Nephron (organoid): ENCODE measurements at regions not wholly inside any gene's neighbourhood (a gene's known extent, or its start where the extent isn't known, plus 50 kb on each side); places are given as distances from the start of the nearest gene placed in this dataset.

ENCODE experiments used
- H3K27ac Mint-ChIP-seq, 3 experiments: 2 replicates each; pipeline ENCODE4 v1.8.0; 2020; ENCODE audit warnings: mixed read lengths in 3 of 3, mild to moderate bottlenecking in 2 of 3, moderate library complexity in 1 of 3
- H3K27me3 Mint-ChIP-seq: 2 replicates; pipeline ENCODE4 v1.8.0; 2021; ENCODE audit warnings: low read depth, mild to moderate bottlenecking, moderate library complexity, mixed read lengths
- H3K36me3 Mint-ChIP-seq: 2 replicates; pipeline ENCODE4 v1.8.0; 2020; ENCODE audit warnings: low read depth, mixed read lengths
- H3K4me1 Mint-ChIP-seq: 2 replicates; pipeline ENCODE4 v1.8.0; 2020; ENCODE audit warnings: mixed read lengths
- H3K4me3 Mint-ChIP-seq, 3 experiments: 2 replicates each; pipeline ENCODE4 v1.8.0; 2020; ENCODE audit warnings: mild to moderate bottlenecking in 3 of 3, mixed read lengths in 3 of 3, moderate library complexity in 2 of 3
- H3K9me3 Mint-ChIP-seq: 2 replicates; pipeline ENCODE4 v1.8.0; 2020; ENCODE audit warnings: mixed read lengths
- TF ChIP-seq, protein P1 (sequence below), 3 experiments: fragments of 200-600 bp; sonication (generic); IDR thresholded peaks; one replicate each; pipeline ENCODE4 v1.5.0; 2021; ENCODE audit warnings: antibody characterized with exemption in 3 of 3; ENCODE audit not compliant: unreplicated experiment in 3 of 3

GRCh38 chr4:14049946-14050345 lies 422.4 kb upstream of the BOD1L1 start:
- no peaks in the 10 kb centered on the region for H3K36me3 Mint-ChIP-seq
- no peaks in the 10 kb centered on the region for H3K27me3 Mint-ChIP-seq
- TF ChIP-seq, protein P1, sequence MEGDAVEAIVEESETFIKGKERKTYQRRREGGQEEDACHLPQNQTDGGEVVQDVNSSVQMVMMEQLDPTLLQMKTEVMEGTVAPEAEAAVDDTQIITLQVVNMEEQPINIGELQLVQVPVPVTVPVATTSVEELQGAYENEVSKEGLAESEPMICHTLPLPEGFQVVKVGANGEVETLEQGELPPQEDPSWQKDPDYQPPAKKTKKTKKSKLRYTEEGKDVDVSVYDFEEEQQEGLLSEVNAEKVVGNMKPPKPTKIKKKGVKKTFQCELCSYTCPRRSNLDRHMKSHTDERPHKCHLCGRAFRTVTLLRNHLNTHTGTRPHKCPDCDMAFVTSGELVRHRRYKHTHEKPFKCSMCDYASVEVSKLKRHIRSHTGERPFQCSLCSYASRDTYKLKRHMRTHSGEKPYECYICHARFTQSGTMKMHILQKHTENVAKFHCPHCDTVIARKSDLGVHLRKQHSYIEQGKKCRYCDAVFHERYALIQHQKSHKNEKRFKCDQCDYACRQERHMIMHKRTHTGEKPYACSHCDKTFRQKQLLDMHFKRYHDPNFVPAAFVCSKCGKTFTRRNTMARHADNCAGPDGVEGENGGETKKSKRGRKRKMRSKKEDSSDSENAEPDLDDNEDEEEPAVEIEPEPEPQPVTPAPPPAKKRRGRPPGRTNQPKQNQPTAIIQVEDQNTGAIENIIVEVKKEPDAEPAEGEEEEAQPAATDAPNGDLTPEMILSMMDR (IDR thresholded peaks at IDR 0.05; ENCODE audit: unreplicated experiment in 3 of 3), result no peak
- no peak overlapping the region for H3K4me3 Mint-ChIP-seq
- no peaks in the 10 kb centered on the region for H3K9me3 Mint-ChIP-seq
- H3K27ac Mint-ChIP-seq, result no peak overlapping the region
- no peaks in the 10 kb centered on the region for H3K4me1 Mint-ChIP-seq

GRCh38 chr4:14053291-14053690 lies 425.8 kb upstream of the BOD1L1 start:
- TF ChIP-seq, protein P1 (IDR thresholded peaks at IDR 0.05; ENCODE audit: unreplicated experiment in 3 of 3), result no peak
- no peak overlapping the region for H3K27ac Mint-ChIP-seq

GRCh38 chr4:14054391-14054790 lies 426.9 kb upstream of the BOD1L1 start:
- no peak overlapping the region for H3K27ac Mint-ChIP-seq
- TF ChIP-seq, protein P1 (IDR thresholded peaks at IDR 0.05; ENCODE audit: unreplicated experiment in 3 of 3), result no peak
- H3K4me3 Mint-ChIP-seq, result no peak overlapping the region
- no peaks in the 10 kb centered on the region for H3K4me1 Mint-ChIP-seq
- no peaks in the 10 kb centered on the region for H3K27me3 Mint-ChIP-seq
- H3K36me3 Mint-ChIP-seq, result no peaks in the 10 kb centered on the region
- no peaks in the 10 kb centered on the region for H3K9me3 Mint-ChIP-seq

More at GRCh38 chr4:14053291-14053690, 425.8 kb upstream of the BOD1L1 start:
- H3K36me3 Mint-ChIP-seq, result no peaks in the 10 kb centered on the region
- no peaks in the 10 kb centered on the region for H3K9me3 Mint-ChIP-seq
- H3K4me3 Mint-ChIP-seq, result no peak overlapping the region
- H3K4me1 Mint-ChIP-seq, result no peaks in the 10 kb centered on the region
- H3K27me3 Mint-ChIP-seq, result no peaks in the 10 kb centered on the region

DNA sequence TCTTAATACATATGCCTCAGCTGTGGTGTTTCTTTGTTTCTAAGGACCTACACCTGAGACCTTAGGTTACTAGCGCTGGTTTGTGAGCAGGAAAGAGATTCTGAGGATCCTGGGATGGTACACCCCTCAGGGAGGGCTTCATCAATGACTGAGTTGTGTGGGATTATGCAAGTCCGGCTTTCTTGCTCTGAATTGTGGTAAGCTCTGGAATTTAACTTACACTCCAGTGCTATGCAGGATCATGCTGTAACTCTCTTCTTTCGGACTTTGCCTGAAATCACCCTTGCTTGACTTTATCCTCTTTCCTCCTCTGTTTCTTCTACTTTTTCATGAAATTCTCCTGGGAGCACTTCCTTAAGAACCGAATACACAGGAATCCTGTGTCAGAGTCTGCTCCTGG lies 431.5 kb upstream of the BOD1L1 start:
- H3K27ac Mint-ChIP-seq, result no peak overlapping the region
- no peaks in the 10 kb centered on the region for H3K36me3 Mint-ChIP-seq
- TF ChIP-seq, protein P1 (IDR thresholded peaks at IDR 0.05; ENCODE audit: unreplicated experiment in 3 of 3), result no peak
- no peaks in the 10 kb centered on the region for H3K9me3 Mint-ChIP-seq
- no peaks in the 10 kb centered on the region for H3K4me1 Mint-ChIP-seq
- no peaks in the 10 kb centered on the region for H3K27me3 Mint-ChIP-seq
- no peak overlapping the region for H3K4me3 Mint-ChIP-seq

GRCh38 chr4:14064984-14065383 lies 437.5 kb upstream of the BOD1L1 start:
- Mint-ChIP-seq H3K9me3 (no peaks in the 10 kb centered on the region), H3K36me3 (no peaks in the 10 kb centered on the region), H3K4me3 (no peak overlapping the region), H3K27me3 (no peaks in the 10 kb centered on the region), H3K27ac (no peak overlapping the region), H3K4me1 (peaks cover 5% of the 10 kb centered on the region)
- TF ChIP-seq, protein P1 (IDR thresholded peaks at IDR 0.05; ENCODE audit: unreplicated experiment in 3 of 3), result no peak

- Mint-ChIP-seq H3K36me3 (no peaks in the 10 kb centered on the region), H3K4me1 (peaks cover 5% of the 10 kb centered on the region), H3K9me3 (no peaks in the 10 kb centered on the region), H3K27me3 (no peaks in the 10 kb centered on the region), H3K4me3 (no peak overlapping the region), H3K27ac (no peak overlapping the region)
- TF ChIP-seq, protein P1 (IDR thresholded peaks at IDR 0.05; ENCODE audit: unreplicated experiment in 3 of 3), result no peak
These were observed 437.9 kb upstream of the BOD1L1 start for GRCh38 chr4:14065406-14065805.
